GM12892 (cell line): ENCODE measurements at regions not wholly inside any gene's neighbourhood (a gene's known extent, or its start where the extent isn't known, plus 50 kb on each side); places are given as distances from the start of the nearest gene placed in this dataset.

ENCODE experiments used
- POLR2A ChIP-seq: IDR thresholded peaks from 2 replicates; pipeline ENCODE4 v1.6.1; 2011; ENCODE audit warnings: low read depth, low read length, control low read depth
- POLR2AphosphoS5 ChIP-seq: IDR thresholded peaks from 2 replicates; pipeline ENCODE4 v1.6.1; 2011; ENCODE audit warnings: low read depth, low read length, control low read depth
- TAF1 ChIP-seq: IDR thresholded peaks from 2 replicates; pipeline ENCODE4 v1.6.1; 2011; ENCODE audit warnings: low read depth, mild to moderate bottlenecking, control low read depth, low read length, borderline replicate concordance

GRCh38 chr18:39863916-39864315, 2091.1 kb upstream of the PIK3C3 start:
- TF ChIP-seq POLR2AphosphoS5 (no peak), TAF1 (no peak), POLR2A (no peak)
